Mesendoderm (in vitro differentiated cells): ENCODE measurements at regions not wholly inside any gene's neighbourhood (a gene's known extent, or its start where the extent isn't known, plus 50 kb on each side); places are given as distances from the start of the nearest gene placed in this dataset.
"Not testable (repeated sequence)": the region's sequence is repeated elsewhere in the genome, so short reads cannot be mapped to it uniquely, and the experiment has no call there.

Source experiments
- DNase-seq: peaks from one replicate; pipeline ENCODE4 v3.0.0; 2013
- H2AK5ac ChIP-seq: 2 replicates; pipeline ENCODE4 v1.6.1; 2013; ENCODE audit warnings: low read length, inconsistent platforms
- H2BK120ac ChIP-seq: 2 replicates; pipeline ENCODE4 v1.6.1; 2013; ENCODE audit warnings: low read depth, mild to moderate bottlenecking, low read length, moderate library complexity, mixed read lengths
- H2BK15ac ChIP-seq: replicated peaks from 2 replicates; pipeline ENCODE4 v1.6.1; 2013; ENCODE audit warnings: low read depth, mild to moderate bottlenecking, moderate library complexity
- H2BK5ac ChIP-seq: 2 replicates; pipeline ENCODE4 v1.6.1; 2013; ENCODE audit warnings: low read length, inconsistent platforms
- H3K18ac ChIP-seq: 2 replicates; pipeline ENCODE4 v1.6.1; 2013; ENCODE audit warnings: mild to moderate bottlenecking, low read length, mixed read lengths
- H3K23ac ChIP-seq: one replicate; pipeline ENCODE4 v1.6.1; 2013; ENCODE audit warnings: low read length
- H3K27ac ChIP-seq: 2 replicates; pipeline ENCODE4 v1.5.1; 2013; ENCODE audit warnings: low read depth, mild to moderate bottlenecking, inconsistent platforms, low read length, moderate library complexity
- H3K27me3 ChIP-seq: 2 replicates; pipeline ENCODE4 v1.6.1; 2013; ENCODE audit warnings: low read length, control low read depth, mild to moderate bottlenecking, inconsistent platforms; ENCODE audit not compliant: insufficient read depth, poor library complexity
- H3K36me3 ChIP-seq: 2 replicates; pipeline ENCODE4 v1.6.1; 2013; ENCODE audit warnings: low read length, inconsistent platforms; ENCODE audit not compliant: control insufficient read depth, insufficient read depth
- H3K4ac ChIP-seq: one replicate; pipeline ENCODE4 v1.6.1; 2013; ENCODE audit warnings: low read depth, mild to moderate bottlenecking, low read length, moderate library complexity
- H3K4me1 ChIP-seq: 2 replicates; pipeline ENCODE4 v1.6.1; 2013; ENCODE audit warnings: low read depth, low read length, inconsistent platforms; ENCODE audit not compliant: control insufficient read depth
- H3K4me2 ChIP-seq: 2 replicates; pipeline ENCODE4 v1.6.1; 2013; ENCODE audit warnings: low read length
- H3K4me3 ChIP-seq: 2 replicates; pipeline ENCODE4 v1.5.1; 2013; ENCODE audit warnings: mild to moderate bottlenecking, low read length
- H3K56ac ChIP-seq: one replicate; pipeline ENCODE4 v1.6.1; 2013; ENCODE audit warnings: low read length
- H3K79me1 ChIP-seq: 2 replicates; pipeline ENCODE4 v1.6.1; 2013; ENCODE audit warnings: low read length, inconsistent platforms
- H3K79me2 ChIP-seq: 2 replicates; pipeline ENCODE4 v1.6.1; 2013; ENCODE audit warnings: mild to moderate bottlenecking, low read length; ENCODE audit not compliant: control insufficient read depth, insufficient read depth
- H3K9ac ChIP-seq: 2 replicates; pipeline ENCODE4 v1.6.1; 2013; ENCODE audit warnings: low read length, inconsistent platforms
- H4K5ac ChIP-seq: one replicate; pipeline ENCODE4 v1.6.1; 2013; ENCODE audit warnings: low read length
- H4K8ac ChIP-seq: one replicate; pipeline ENCODE4 v1.6.1; 2013; ENCODE audit warnings: low read depth, mild to moderate bottlenecking, control low read depth, low read length, moderate library complexity
- WGBS: extraction: QIAGEN DNeasy Blood & Tissue Kit; methylation state at CpG from one replicate; pipeline ENCODE4 v1.1.7; 2013; ENCODE audit warnings: low lambda C conversion rate, missing lambda C conversion rate; ENCODE audit not compliant: insufficient coverage; ENCODE audit errors: extremely low coverage; 5-methylcytosine and 5-hydroxymethylcytosine counted together

- H3K79me1 ChIP-seq, H3K23ac ChIP-seq, H3K9ac ChIP-seq, H3K27me3 ChIP-seq, H2AK5ac ChIP-seq, H4K8ac ChIP-seq, H3K4me3 ChIP-seq, H3K4me1 ChIP-seq, H3K79me2 ChIP-seq, H2BK15ac ChIP-seq, H3K4me2 ChIP-seq, H3K56ac ChIP-seq, H3K18ac ChIP-seq, H2BK120ac ChIP-seq, H4K5ac ChIP-seq, H2BK5ac ChIP-seq, H3K36me3 ChIP-seq: not testable (repeated sequence)
- peak; percentile 70 for DNase-seq
- Histone ChIP-seq H3K4ac (peak overlapping the region; percentile 36), H3K27ac (peak overlapping the region; percentile 36)
- whole genome bisulfite sequencing = no CpG with 5 or more reads among the region's 9 CpGs
Measured at GRCh38 chr17:30669217-30669649, 155.3 kb downstream of the CRLF3 start.

GRCh38 chr17:30668360-30669181 is 155.9 kb downstream of the CRLF3 start:
- DNase-seq = peak; percentile 50
- not testable (repeated sequence) for H4K5ac ChIP-seq

GRCh38 chr17:30667657-30668359 is 156.7 kb downstream of the CRLF3 start:
- not testable (repeated sequence) for H3K4me2 ChIP-seq, H2BK5ac ChIP-seq, H4K5ac ChIP-seq, H3K36me3 ChIP-seq, H3K27me3 ChIP-seq, H2BK15ac ChIP-seq, H3K79me1 ChIP-seq, H2AK5ac ChIP-seq, H3K79me2 ChIP-seq, H3K23ac ChIP-seq, H3K4me3 ChIP-seq, H3K4me1 ChIP-seq
- Histone ChIP-seq H4K8ac (peak overlapping the region; percentile 86), H3K27ac (peak overlapping the region; percentile 70), H3K18ac (peak overlapping the region; percentile 90), H3K4ac (peak overlapping the region; percentile 87), H3K9ac (peak overlapping the region; percentile 50), H2BK120ac (peak overlapping the region; percentile 88), H3K56ac (peak overlapping the region; percentile 81)
- WGBS = no CpG with 5 or more reads among the region's 37 CpGs
- DNase-seq = peak; percentile 97

More at GRCh38 chr17:30668360-30669181, 155.9 kb downstream of the CRLF3 start:
- not testable (repeated sequence) for H3K4me1 ChIP-seq, H3K23ac ChIP-seq, H3K36me3 ChIP-seq, H3K79me1 ChIP-seq, H2BK120ac ChIP-seq, H3K79me2 ChIP-seq, H3K4me3 ChIP-seq, H2AK5ac ChIP-seq, H3K9ac ChIP-seq, H3K4me2 ChIP-seq, H3K27me3 ChIP-seq, H2BK5ac ChIP-seq, H4K8ac ChIP-seq, H2BK15ac ChIP-seq
- H3K56ac ChIP-seq = peak overlapping the region; percentile 34
- H3K18ac ChIP-seq = peak overlapping the region; percentile 92
- no CpG with 5 or more reads among the region's 31 CpGs for WGBS
- peak overlapping the region; percentile 81 for H3K27ac ChIP-seq
- H3K4ac ChIP-seq = peak overlapping the region; percentile 55

- H3K36me3 ChIP-seq, H3K27ac ChIP-seq, H3K79me2 ChIP-seq, H2BK120ac ChIP-seq, H3K4me1 ChIP-seq, DNase-seq, H3K79me1 ChIP-seq, H3K4me3 ChIP-seq, H2BK5ac ChIP-seq, H4K5ac ChIP-seq, H3K27me3 ChIP-seq, H3K4me2 ChIP-seq, H2AK5ac ChIP-seq, H2BK15ac ChIP-seq, H3K23ac ChIP-seq: not testable (repeated sequence)
- peak overlapping the region; percentile 94 for H3K18ac ChIP-seq
- no CpG with 5 or more reads among the region's 23 CpGs for WGBS
- H4K8ac ChIP-seq = peak overlapping the region; percentile 76
- peak overlapping the region; percentile 87 for H3K4ac ChIP-seq
- H3K9ac ChIP-seq = peak overlapping the region; percentile 38
- H3K56ac ChIP-seq = peak overlapping the region; percentile 76
Measured at GRCh38 chr17:30666838-30667656, 157.4 kb downstream of the CRLF3 start.

GRCh38 chr17:30663727-30664455 is 160.6 kb downstream of the CRLF3 start:
- not testable (repeated sequence) for H3K56ac ChIP-seq, H2BK5ac ChIP-seq, H3K9ac ChIP-seq, H3K18ac ChIP-seq, H2BK120ac ChIP-seq, H3K4me1 ChIP-seq, H3K4me2 ChIP-seq, H3K27me3 ChIP-seq, H4K8ac ChIP-seq, H3K23ac ChIP-seq, H3K27ac ChIP-seq, H3K79me1 ChIP-seq, H2AK5ac ChIP-seq, H3K79me2 ChIP-seq, H3K4ac ChIP-seq, H4K5ac ChIP-seq, H3K36me3 ChIP-seq, H3K4me3 ChIP-seq, H2BK15ac ChIP-seq
- DNase-seq = peak; percentile 52
- whole genome bisulfite sequencing = no CpG with 5 or more reads among the region's 12 CpGs
